ENCODE measurements at regions not wholly inside any gene's neighbourhood (a gene's known extent, or its start where the extent isn't known, plus 50 kb on each side); places are given as distances from the start of the nearest gene placed in this dataset.
A peak's percentile ranks its signal among the peaks of the same experiment; 100 is the strongest.

- TF ChIP-seq CTCF (IDR thresholded peaks at IDR 0.05; ENCODE audit: unreplicated experiment): no peak
- H3K4me1 Mint-ChIP-seq (ENCODE audit: unreplicated experiment): no peaks in the 10 kb centered on the region
- no peak for DNase-seq (ENCODE audit: low spot score)
- no peaks in the 10 kb centered on the region for H3K36me3 Mint-ChIP-seq (ENCODE audit: low read depth, unreplicated experiment)
- H3K27ac Mint-ChIP-seq (ENCODE audit: unreplicated experiment): no peak overlapping the region
- H3K27me3 Mint-ChIP-seq (ENCODE audit: unreplicated experiment): no peaks in the 10 kb centered on the region
- H3K4me3 Mint-ChIP-seq (ENCODE audit: unreplicated experiment): no peak overlapping the region
- H3K9me3 Mint-ChIP-seq (ENCODE audit: unreplicated experiment): no peaks in the 10 kb centered on the region
Measured at GRCh38 chr4:180141734-180142133, 2101.5 kb upstream of the TENM3 start.

- Mint-ChIP-seq H3K4me1 (ENCODE audit: unreplicated experiment) (no peaks in the 10 kb centered on the region), H3K9me3 (ENCODE audit: unreplicated experiment) (no peaks in the 10 kb centered on the region), H3K4me3 (ENCODE audit: unreplicated experiment) (no peak overlapping the region), H3K27me3 (ENCODE audit: unreplicated experiment) (no peaks in the 10 kb centered on the region), H3K36me3 (ENCODE audit: low read depth, unreplicated experiment) (no peaks in the 10 kb centered on the region), H3K27ac (ENCODE audit: unreplicated experiment) (no peak overlapping the region)
- DNase-seq (ENCODE audit: low spot score): no peak
- no peak for TF ChIP-seq CTCF (IDR thresholded peaks at IDR 0.05; ENCODE audit: unreplicated experiment)
Measured at GRCh38 chr4:180148737-180149136, 2094.5 kb upstream of the TENM3 start.

- no peaks in the 10 kb centered on the region for H3K4me1 Mint-ChIP-seq (ENCODE audit: unreplicated experiment)
- no peak for DNase-seq (ENCODE audit: low spot score)
Measured at GRCh38 chr4:180150818-180151217, 2092.4 kb upstream of the TENM3 start.

GRCh38 chr4:180152831-180153230 is 2090.4 kb upstream of the TENM3 start:
- Mint-ChIP-seq H3K27me3 (ENCODE audit: unreplicated experiment) (no peaks in the 10 kb centered on the region), H3K36me3 (ENCODE audit: low read depth, unreplicated experiment) (no peaks in the 10 kb centered on the region), H3K4me1 (ENCODE audit: unreplicated experiment) (no peaks in the 10 kb centered on the region), H3K27ac (ENCODE audit: unreplicated experiment) (no peak overlapping the region), H3K9me3 (ENCODE audit: unreplicated experiment) (no peaks in the 10 kb centered on the region), H3K4me3 (ENCODE audit: unreplicated experiment) (no peak overlapping the region)
- DNase-seq (ENCODE audit: low spot score): no peak
- TF ChIP-seq CTCF (IDR thresholded peaks at IDR 0.05; ENCODE audit: unreplicated experiment): no peak

More at GRCh38 chr4:180150818-180151217, 2092.4 kb upstream of the TENM3 start:
- Mint-ChIP-seq H3K36me3 (ENCODE audit: low read depth, unreplicated experiment) (no peaks in the 10 kb centered on the region), H3K27me3 (ENCODE audit: unreplicated experiment) (no peaks in the 10 kb centered on the region), H3K9me3 (ENCODE audit: unreplicated experiment) (no peaks in the 10 kb centered on the region), H3K4me3 (ENCODE audit: unreplicated experiment) (no peak overlapping the region), H3K27ac (ENCODE audit: unreplicated experiment) (no peak overlapping the region)
- TF ChIP-seq CTCF (IDR thresholded peaks at IDR 0.05; ENCODE audit: unreplicated experiment): peak; percentile 77

GRCh38 chr4:180153587-180153986 is 2089.6 kb upstream of the TENM3 start:
- H3K27ac Mint-ChIP-seq (ENCODE audit: unreplicated experiment): no peak overlapping the region
- no peak for TF ChIP-seq CTCF (IDR thresholded peaks at IDR 0.05; ENCODE audit: unreplicated experiment)
- no peak for DNase-seq (ENCODE audit: low spot score)
- no peaks in the 10 kb centered on the region for H3K27me3 Mint-ChIP-seq (ENCODE audit: unreplicated experiment)
- H3K9me3 Mint-ChIP-seq (ENCODE audit: unreplicated experiment): no peaks in the 10 kb centered on the region
- H3K36me3 Mint-ChIP-seq (ENCODE audit: low read depth, unreplicated experiment): no peaks in the 10 kb centered on the region
- no peaks in the 10 kb centered on the region for H3K4me1 Mint-ChIP-seq (ENCODE audit: unreplicated experiment)
- H3K4me3 Mint-ChIP-seq (ENCODE audit: unreplicated experiment): no peak overlapping the region

Data from endothelial cell (in vitro differentiated cells).